ENCODE measurements at regions not wholly inside any gene's neighbourhood (a gene's known extent, or its start where the extent isn't known, plus 50 kb on each side); places are given as distances from the start of the nearest gene placed in this dataset.

DNA sequence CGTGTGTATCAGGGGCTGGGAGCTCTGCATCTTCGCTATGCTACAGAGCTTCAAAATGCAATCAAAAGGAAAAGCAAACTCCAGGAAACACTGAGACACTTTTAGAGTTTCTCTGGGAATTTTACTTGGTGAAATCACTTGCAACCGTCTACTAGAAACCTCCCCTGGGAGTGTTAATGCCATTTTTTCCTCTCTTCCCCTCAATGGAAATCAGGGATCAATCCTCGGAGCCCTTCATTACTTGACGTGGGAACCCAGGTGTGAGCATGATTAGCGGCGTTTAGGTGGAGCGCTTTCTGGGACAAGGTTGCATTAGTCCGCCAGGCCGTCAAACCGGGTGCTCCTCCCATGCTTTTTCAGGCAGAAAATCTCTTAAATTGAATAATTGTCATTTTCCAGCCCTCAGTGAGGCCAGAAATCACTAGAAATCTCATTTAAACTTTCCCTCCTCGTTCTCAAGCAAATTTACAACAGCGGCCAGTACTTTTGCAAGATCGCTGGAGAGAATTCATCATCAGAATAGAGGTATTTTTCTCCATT lies 191.3 kb downstream of the IRX1 start:
- ChIA-PET CTCF (no interaction called here), POLR2A (no interaction called here)
- peaks cover 1% of the 10 kb centered on the region for H3K9me3 Mint-ChIP-seq (ENCODE audit: low read depth)
- intact Hi-C loops (cut with DNase I, micrococcal nuclease), result no loop called here
- no peaks in the 10 kb centered on the region for H3K36me3 Mint-ChIP-seq (ENCODE audit: low read depth)
- no peaks in the 10 kb centered on the region for H3K4me1 Mint-ChIP-seq
- DNase-seq (no peak), ATAC-seq (no peak)
- H3K27me3 Mint-ChIP-seq, result peaks cover 3% of the 10 kb centered on the region
- H3K27ac Mint-ChIP-seq, result no peak overlapping the region
- H3K4me3 Mint-ChIP-seq, result no peak overlapping the region

DNA sequence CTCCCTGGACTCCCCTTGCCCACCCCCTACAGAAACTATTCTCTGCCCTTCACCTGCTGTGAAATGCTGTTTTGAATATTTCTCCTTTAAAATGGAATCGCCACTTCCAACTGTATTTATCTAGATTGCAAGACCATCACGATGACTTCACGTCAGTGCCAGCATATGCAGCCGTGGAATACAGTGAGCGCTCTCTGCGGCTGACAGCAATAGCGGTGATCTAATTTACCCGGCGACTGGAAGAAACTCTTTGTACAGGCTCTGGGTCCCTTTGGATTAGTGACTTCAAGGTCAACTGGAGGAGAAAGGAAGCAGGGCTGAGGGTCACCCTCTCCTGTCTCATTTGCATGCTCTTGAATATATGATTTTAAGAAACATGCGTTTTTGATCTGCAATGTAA lies 192.0 kb downstream of the IRX1 start:
- Mint-ChIP-seq H3K4me3 (no peak overlapping the region), H3K36me3 (ENCODE audit: low read depth) (no peaks in the 10 kb centered on the region), H3K27ac (no peak overlapping the region), H3K9me3 (ENCODE audit: low read depth) (peaks cover 1% of the 10 kb centered on the region), H3K27me3 (peaks cover 3% of the 10 kb centered on the region), H3K4me1 (no peaks in the 10 kb centered on the region)
- intact Hi-C loops (cut with DNase I, micrococcal nuclease), result no loop called here
- POLR2A ChIA-PET, result no interaction called here
- CTCF ChIA-PET, result no interaction called here
- ATAC-seq, result no peak
- DNase-seq, result no peak

DNA sequence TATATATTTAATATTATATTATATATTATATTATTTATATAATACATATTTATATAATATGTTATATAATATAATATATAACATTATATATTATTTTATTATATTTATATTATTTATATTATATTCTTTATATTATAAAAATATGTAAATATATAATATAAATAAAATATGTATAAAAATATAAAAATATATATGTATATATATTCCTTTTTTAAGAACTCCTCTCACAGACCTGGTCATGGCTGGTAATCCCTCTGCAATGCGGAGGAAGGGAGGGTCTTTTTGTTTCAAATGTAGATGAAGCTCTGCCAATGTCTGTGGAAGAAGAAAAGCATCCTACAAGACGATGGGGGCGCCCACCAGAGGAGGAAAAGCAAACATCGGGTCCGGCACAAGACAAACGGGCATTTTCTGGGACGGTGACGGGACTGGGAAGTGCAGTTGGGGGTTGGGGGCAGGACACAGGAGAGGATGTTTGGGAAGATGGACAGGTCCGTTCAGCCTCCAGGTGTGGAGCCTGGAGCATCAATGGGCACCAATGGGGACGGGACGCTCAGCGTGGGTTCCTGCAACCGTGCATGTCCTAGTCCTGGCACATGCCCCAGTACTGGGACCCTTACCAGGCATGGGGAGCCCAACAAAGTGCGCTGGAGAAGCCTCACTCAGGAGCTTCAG lies 194.0 kb downstream of the IRX1 start:
- ChIA-PET POLR2A (no interaction called here), CTCF (no interaction called here)
- peaks cover 4% of the 10 kb centered on the region for H3K9me3 Mint-ChIP-seq (ENCODE audit: low read depth)
- H3K27me3 Mint-ChIP-seq, result peaks cover 3% of the 10 kb centered on the region
- H3K4me3 Mint-ChIP-seq, result no peak overlapping the region
- H3K36me3 Mint-ChIP-seq (ENCODE audit: low read depth), result no peaks in the 10 kb centered on the region
- no peak for ATAC-seq
- DNase-seq, result no peak
- H3K27ac Mint-ChIP-seq, result no peak overlapping the region
- intact Hi-C loops (cut with DNase I, micrococcal nuclease), result no loop called here
- H3K4me1 Mint-ChIP-seq, result no peaks in the 10 kb centered on the region

DNA sequence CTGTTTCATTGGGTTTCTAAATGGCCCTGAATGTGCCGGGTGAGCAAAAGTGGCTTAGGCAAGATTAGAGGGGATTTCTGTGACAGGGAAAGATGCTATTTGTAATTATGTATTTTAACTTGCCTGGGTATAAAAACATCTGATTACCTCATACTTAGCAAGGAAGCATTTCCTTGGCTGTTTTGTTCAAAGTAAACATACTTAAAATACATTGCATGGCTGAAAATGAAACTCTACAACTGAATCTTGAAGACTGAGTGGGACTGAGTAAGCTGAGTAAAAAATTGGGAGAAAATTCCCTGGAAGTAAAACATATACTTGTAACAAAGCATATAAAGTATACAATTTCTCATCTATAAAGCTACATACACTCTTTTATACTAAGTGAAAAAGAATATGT lies 197.5 kb downstream of the IRX1 start:
- ChIA-PET POLR2A (no interaction called here), CTCF (no interaction called here)
- Mint-ChIP-seq H3K9me3 (ENCODE audit: low read depth) (peaks cover 4% of the 10 kb centered on the region), H3K36me3 (ENCODE audit: low read depth) (no peaks in the 10 kb centered on the region), H3K27ac (no peak overlapping the region), H3K27me3 (no peaks in the 10 kb centered on the region), H3K4me3 (no peak overlapping the region), H3K4me1 (no peaks in the 10 kb centered on the region)
- ATAC-seq (no peak), DNase-seq (no peak)
- intact Hi-C loops (cut with DNase I, micrococcal nuclease), result no loop called here

DNA sequence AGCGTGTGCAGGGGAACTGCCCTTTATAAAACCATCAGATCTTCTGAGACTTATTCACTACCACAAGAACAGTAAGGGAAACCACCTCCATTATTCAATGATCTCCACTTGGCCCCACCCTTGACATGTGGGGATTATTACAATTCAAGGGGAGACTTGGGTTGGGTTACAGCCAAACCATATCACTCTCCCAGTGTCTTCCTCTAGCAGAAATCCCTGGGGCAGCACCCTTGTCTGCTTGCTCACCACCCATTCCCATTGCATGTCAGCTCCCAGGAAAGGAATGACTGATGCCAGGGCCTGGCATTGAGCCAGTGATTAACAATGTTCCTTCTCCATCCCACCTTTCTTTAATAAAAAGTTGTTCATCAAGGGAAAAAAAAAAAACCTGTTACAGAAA lies 199.0 kb downstream of the IRX1 start:
- no peak overlapping the region for H3K27ac Mint-ChIP-seq
- H3K9me3 Mint-ChIP-seq (ENCODE audit: low read depth), result peaks cover 4% of the 10 kb centered on the region
- intact Hi-C loops (cut with DNase I, micrococcal nuclease), result no loop called here

DNA sequence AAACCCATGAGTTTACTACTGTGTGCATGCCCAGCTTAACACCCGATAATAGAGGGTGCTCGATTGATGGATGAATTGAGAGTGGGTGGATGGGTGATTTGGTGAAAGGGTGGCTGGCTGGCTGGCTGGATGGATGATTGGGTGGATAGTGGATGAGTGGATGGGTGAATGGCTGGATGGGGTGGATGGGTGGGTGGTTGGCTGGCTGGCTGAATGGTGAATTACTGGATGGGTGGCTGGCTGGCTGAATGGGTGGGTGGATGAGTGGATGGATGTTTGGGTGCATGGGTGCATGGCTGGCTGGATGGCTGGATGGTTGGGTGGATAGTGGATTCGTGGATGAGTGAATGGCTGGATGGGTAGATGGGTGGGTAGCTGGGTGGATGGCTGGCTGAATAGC lies 201.1 kb downstream of the IRX1 start:
- H3K27me3 Mint-ChIP-seq, result no peaks in the 10 kb centered on the region
- intact Hi-C loops (cut with DNase I, micrococcal nuclease), result no loop called here

More for the DNA sequence above, 199.0 kb downstream of the IRX1 start:
- no peaks in the 10 kb centered on the region for H3K27me3 Mint-ChIP-seq
- ChIA-PET CTCF (no interaction called here), POLR2A (no interaction called here)
- DNase-seq, result no peak
- no peaks in the 10 kb centered on the region for H3K36me3 Mint-ChIP-seq (ENCODE audit: low read depth)
- no peak overlapping the region for H3K4me3 Mint-ChIP-seq
- no peak for ATAC-seq
- H3K4me1 Mint-ChIP-seq, result no peaks in the 10 kb centered on the region

DNA sequence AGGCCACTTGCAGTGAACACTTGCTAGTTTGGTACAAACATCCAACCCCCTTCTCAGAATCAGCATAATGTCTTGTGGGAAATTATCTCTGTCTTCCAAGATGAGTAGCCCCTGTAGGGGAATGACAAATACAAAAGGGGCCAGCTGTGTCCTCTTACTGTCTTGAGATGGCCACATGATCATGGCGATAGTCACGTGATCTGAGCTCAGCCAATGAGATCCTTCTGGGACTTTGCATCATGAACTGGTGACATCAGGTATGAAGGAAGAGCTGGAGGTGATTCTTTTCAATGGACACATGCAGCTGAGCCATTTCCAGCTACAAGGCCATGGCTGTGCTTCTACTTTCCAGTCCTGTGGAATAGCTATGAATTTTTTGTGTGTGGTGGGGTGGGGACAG lies 206.3 kb downstream of the IRX1 start:
- H3K36me3 Mint-ChIP-seq (ENCODE audit: low read depth), result no peaks in the 10 kb centered on the region
- intact Hi-C loops (cut with DNase I, micrococcal nuclease), result no loop called here
- no peaks in the 10 kb centered on the region for H3K9me3 Mint-ChIP-seq (ENCODE audit: low read depth)
- H3K4me1 Mint-ChIP-seq, result no peaks in the 10 kb centered on the region
- ChIA-PET POLR2A (interaction anchor here (0.7 kb wide), 1 partner anchor 94 kb away, joined by 3 read pairs; no protein-coding TSS in a partner anchor), CTCF (interaction anchor here (0.6 kb wide), 1 partner anchor 333 kb away, joined by 3 read pairs; no protein-coding TSS in a partner anchor)
- H3K27ac Mint-ChIP-seq, result no peak overlapping the region
- ATAC-seq (no peak), DNase-seq (no peak)
- no peak overlapping the region for H3K4me3 Mint-ChIP-seq
- no peaks in the 10 kb centered on the region for H3K27me3 Mint-ChIP-seq

More for the DNA sequence above, 201.1 kb downstream of the IRX1 start:
- Mint-ChIP-seq H3K36me3 (ENCODE audit: low read depth) (no peaks in the 10 kb centered on the region), H3K9me3 (ENCODE audit: low read depth) (peaks cover 4% of the 10 kb centered on the region), H3K27ac (no peak overlapping the region), H3K4me3 (no peak overlapping the region), H3K4me1 (no peaks in the 10 kb centered on the region)
- CTCF ChIA-PET, result no interaction called here
- no peak for ATAC-seq
- POLR2A ChIA-PET, result no interaction called here
- DNase-seq, result no peak

DNA sequence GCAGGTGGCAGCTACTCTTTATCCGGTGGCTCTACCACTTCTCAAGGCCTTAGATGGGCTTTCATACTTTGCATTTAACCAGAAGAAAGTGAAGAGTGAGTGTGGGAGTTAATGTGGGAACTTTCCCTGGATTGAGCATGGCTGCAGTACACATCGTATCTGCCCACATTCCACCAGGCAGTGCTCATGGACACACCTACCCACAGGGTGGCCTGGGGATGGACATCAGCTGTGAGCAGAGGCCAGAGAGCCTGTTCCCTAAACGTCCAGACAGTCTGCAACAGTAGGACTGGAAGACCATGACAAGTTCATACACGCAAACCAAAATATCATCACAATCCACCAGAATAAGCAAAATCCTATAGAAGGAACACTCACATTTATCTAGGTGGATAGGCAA lies 213.8 kb downstream of the IRX1 start:
- ATAC-seq (no peak), DNase-seq (no peak)
- H3K4me3 Mint-ChIP-seq, result no peak overlapping the region
- no peaks in the 10 kb centered on the region for H3K36me3 Mint-ChIP-seq (ENCODE audit: low read depth)
- no peak overlapping the region for H3K27ac Mint-ChIP-seq
- CTCF ChIA-PET, result no interaction called here
- H3K4me1 Mint-ChIP-seq, result no peaks in the 10 kb centered on the region
- no peaks in the 10 kb centered on the region for H3K27me3 Mint-ChIP-seq
- intact Hi-C loops (cut with DNase I, micrococcal nuclease), result no loop called here
- H3K9me3 Mint-ChIP-seq (ENCODE audit: low read depth), result peaks cover 14% of the 10 kb centered on the region
- POLR2A ChIA-PET, result no interaction called here

DNA sequence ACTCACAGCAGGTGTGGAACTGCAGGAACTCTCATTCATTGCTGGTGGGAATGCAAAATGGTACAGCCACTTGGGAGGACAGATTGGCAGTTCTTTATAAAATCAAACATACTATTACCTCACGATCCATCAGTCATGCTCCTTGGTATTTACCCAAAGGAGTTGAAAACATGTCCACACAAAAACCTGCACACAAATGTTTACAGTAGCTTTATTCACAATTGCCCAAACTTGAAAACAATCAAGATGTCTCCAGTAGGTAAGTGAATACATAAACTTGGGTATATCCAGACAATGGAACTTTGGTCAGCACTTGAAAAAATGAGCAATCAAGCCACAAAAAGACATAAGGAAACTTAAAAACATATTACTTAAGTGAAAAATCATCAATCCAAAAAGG lies 215.5 kb downstream of the IRX1 start:
- no peak for DNase-seq
- Mint-ChIP-seq H3K27me3 (no peaks in the 10 kb centered on the region), H3K4me3 (no peak overlapping the region), H3K27ac (no peak overlapping the region), H3K36me3 (ENCODE audit: low read depth) (no peaks in the 10 kb centered on the region), H3K9me3 (ENCODE audit: low read depth) (peaks cover 14% of the 10 kb centered on the region), H3K4me1 (no peaks in the 10 kb centered on the region)
- CTCF ChIA-PET, result no interaction called here
- intact Hi-C loops (cut with DNase I, micrococcal nuclease), result no loop called here
- POLR2A ChIA-PET, result no interaction called here
- no peak for ATAC-seq

DNA sequence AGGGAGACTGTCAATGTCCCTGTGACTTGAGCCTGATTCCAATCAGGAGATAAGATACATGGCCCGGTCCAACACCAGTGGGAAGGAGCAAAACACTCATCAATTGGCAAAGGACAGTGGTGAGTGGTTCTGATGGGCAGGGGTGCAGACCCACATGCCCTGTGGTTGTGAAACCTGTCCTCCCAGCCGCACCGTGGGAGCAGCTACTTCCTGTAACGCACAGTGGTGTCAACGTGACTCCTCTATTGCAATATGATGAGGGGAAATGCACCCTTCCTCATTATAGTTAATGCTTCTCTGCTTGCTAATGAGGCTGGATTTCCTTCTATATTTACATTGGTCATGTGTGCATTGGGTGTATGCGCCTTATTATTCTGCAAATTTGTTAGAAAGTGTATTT lies 223.0 kb downstream of the IRX1 start:
- intact Hi-C loops (cut with DNase I, micrococcal nuclease), result no loop called here
- H3K9me3 Mint-ChIP-seq (ENCODE audit: low read depth), result no peaks in the 10 kb centered on the region
- ChIA-PET CTCF (no interaction called here), POLR2A (no interaction called here)
- no peak for ATAC-seq
- no peak overlapping the region for H3K4me3 Mint-ChIP-seq
- DNase-seq, result no peak
- no peak overlapping the region for H3K27ac Mint-ChIP-seq
- no peaks in the 10 kb centered on the region for H3K36me3 Mint-ChIP-seq (ENCODE audit: low read depth)
- H3K27me3 Mint-ChIP-seq, result no peaks in the 10 kb centered on the region
- H3K4me1 Mint-ChIP-seq, result no peaks in the 10 kb centered on the region

DNA sequence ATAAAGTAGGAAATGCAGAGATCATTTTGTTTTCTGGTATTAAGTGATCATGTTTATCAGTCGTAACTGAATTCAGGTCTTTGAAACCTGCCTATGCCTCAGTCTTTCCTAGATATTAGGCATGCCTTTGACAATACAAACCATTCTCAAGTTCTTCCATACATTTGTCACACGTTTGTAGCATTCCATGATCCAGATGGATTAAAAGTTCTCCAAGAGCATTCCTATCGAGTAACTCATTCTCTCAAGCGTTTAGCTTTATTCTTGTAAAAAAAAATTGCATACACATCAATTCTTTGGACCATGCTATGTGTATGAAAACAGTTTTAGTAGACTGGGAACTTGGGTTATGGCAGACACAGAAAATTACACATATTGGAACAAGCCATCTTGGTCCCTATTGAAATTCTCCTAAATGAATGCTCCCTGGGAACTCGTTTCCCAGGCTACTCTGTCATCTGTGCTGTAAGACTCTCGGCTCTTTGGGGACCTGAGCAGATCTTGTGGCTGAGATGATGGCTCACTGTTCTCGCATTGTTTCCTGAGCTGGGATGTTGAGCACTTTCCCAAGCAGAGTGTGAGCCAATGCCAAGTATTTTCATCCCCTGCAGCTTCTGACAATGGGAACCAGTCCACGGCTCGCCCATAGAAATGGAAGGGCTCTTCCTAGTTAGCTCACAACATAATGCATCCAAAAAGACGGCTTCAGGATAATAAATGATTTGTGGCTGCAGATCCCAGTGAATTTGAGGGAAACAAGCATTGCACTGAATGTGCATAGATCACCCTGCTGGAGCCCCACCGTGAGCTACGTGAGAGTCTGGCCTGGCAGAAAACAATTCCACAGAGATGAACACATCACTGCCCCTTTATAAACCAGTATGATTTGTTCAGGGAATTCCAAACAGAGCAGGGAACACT lies 230.2 kb downstream of the IRX1 start:
- DNase-seq, result no peak
- H3K9me3 Mint-ChIP-seq (ENCODE audit: low read depth), result no peaks in the 10 kb centered on the region
- no peak overlapping the region for H3K27ac Mint-ChIP-seq
- no peak overlapping the region for H3K4me3 Mint-ChIP-seq
- ChIA-PET CTCF (no interaction called here), POLR2A (no interaction called here)
- no peak for ATAC-seq
- intact Hi-C loops (cut with DNase I, micrococcal nuclease), result no loop called here
- H3K27me3 Mint-ChIP-seq, result no peaks in the 10 kb centered on the region
- no peaks in the 10 kb centered on the region for H3K36me3 Mint-ChIP-seq (ENCODE audit: low read depth)
- no peaks in the 10 kb centered on the region for H3K4me1 Mint-ChIP-seq

DNA sequence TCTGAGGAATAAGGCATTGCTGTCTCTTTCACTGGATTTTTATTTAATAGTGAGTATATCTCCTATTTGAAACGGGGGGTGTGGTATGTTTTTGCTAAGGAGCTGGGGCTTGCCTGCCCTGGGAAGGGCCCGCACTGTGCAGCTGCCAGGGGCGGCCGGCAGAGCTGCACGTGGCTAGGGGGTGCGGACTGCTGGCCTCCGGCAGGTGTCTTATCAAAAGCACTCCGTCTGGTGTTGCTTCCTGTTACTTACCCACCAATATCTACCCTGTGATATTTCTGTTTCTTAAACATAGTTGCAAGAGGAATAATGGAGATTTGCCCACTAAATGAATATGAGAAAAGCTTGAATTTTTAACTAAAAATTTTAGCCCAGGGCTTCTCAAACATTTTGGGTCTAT lies 232.0 kb downstream of the IRX1 start:
- H3K4me1 Mint-ChIP-seq, result no peaks in the 10 kb centered on the region
- DNase-seq (no peak), ATAC-seq (no peak)
- no peaks in the 10 kb centered on the region for H3K36me3 Mint-ChIP-seq (ENCODE audit: low read depth)
- intact Hi-C loops (cut with DNase I, micrococcal nuclease), result no loop called here
- H3K27me3 Mint-ChIP-seq, result no peaks in the 10 kb centered on the region
- ChIA-PET CTCF (no interaction called here), POLR2A (no interaction called here)
- no peak overlapping the region for H3K4me3 Mint-ChIP-seq
- H3K9me3 Mint-ChIP-seq (ENCODE audit: low read depth), result no peaks in the 10 kb centered on the region
- H3K27ac Mint-ChIP-seq, result no peak overlapping the region

All from activated CD4-positive, alpha-beta T cell treated with anti-CD3 and anti-CD28 coated beads for 36 hours (primary cell).